Astrocyte (in vitro differentiated cells and primary cell): ENCODE measurements at regions not wholly inside any gene's neighbourhood (a gene's known extent, or its start where the extent isn't known, plus 50 kb on each side); places are given as distances from the start of the nearest gene placed in this dataset.

ENCODE experiments used
- DNase-seq: peaks from one replicate; pipeline ENCODE4 v3.0.0-alpha.2; 2010; ENCODE audit warnings: low read depth
- FAIRE-seq: peaks from 2 replicates; lab custom pipeline; 2011; peaks lifted over from hg19 to GRCh38; lab: Jason Lieb, UNC
- H2AFZ ChIP-seq: 2 replicates; pipeline ENCODE4 v1.6.0; 2012; ENCODE audit warnings: low read depth, low read length, inconsistent platforms
- H3K27ac ChIP-seq: 2 replicates; pipeline ENCODE4 v1.5.1; 2011; ENCODE audit warnings: low read depth, low read length, inconsistent platforms
- H3K27me3 ChIP-seq: 2 replicates; pipeline ENCODE4 v1.6.0; 2011; ENCODE audit warnings: low read length, inconsistent platforms; ENCODE audit not compliant: insufficient read depth
- H3K36me3 ChIP-seq: 2 replicates; pipeline ENCODE4 v1.5.1; 2011; ENCODE audit warnings: low read length, inconsistent platforms; ENCODE audit not compliant: insufficient read depth
- H3K4me1 ChIP-seq: 2 replicates; pipeline ENCODE4 v1.5.1; 2011; ENCODE audit warnings: low read length, inconsistent platforms; ENCODE audit not compliant: insufficient read depth
- H3K4me2 ChIP-seq: 2 replicates; pipeline ENCODE4 v1.6.0; 2012; ENCODE audit warnings: low read length, inconsistent platforms
- H3K4me3 ChIP-seq: 2 replicates; pipeline ENCODE4 v1.5.1; 2011; ENCODE audit warnings: low read depth, mild to moderate bottlenecking, low read length, inconsistent platforms; ENCODE audit not compliant: insufficient read depth
- H3K79me2 ChIP-seq: 2 replicates; pipeline ENCODE4 v1.6.0; 2012; ENCODE audit warnings: mild to moderate bottlenecking, low read length, inconsistent platforms; ENCODE audit not compliant: insufficient read depth
- H3K9ac ChIP-seq: 2 replicates; pipeline ENCODE4 v1.6.0; 2012; ENCODE audit warnings: mild to moderate bottlenecking, low read length, inconsistent platforms
- H3K9me3 ChIP-seq: 2 replicates; pipeline ENCODE4 v1.5.1; 2012; ENCODE audit warnings: low read depth, mild to moderate bottlenecking, low read length, inconsistent platforms; ENCODE audit not compliant: insufficient read depth
- H4K20me1 ChIP-seq: 2 replicates; pipeline ENCODE4 v1.6.0; 2012; ENCODE audit warnings: low read length, inconsistent platforms; ENCODE audit not compliant: insufficient read depth
- H3K27ac Mint-ChIP-seq: one replicate; pipeline ENCODE4 v1.8.0; 2021; ENCODE audit warnings: mild to moderate bottlenecking, mixed read lengths; ENCODE audit not compliant: unreplicated experiment
- H3K27me3 Mint-ChIP-seq: one replicate; pipeline ENCODE4 v1.8.0; 2021; ENCODE audit warnings: low read depth, mixed read lengths; ENCODE audit not compliant: unreplicated experiment
- H3K36me3 Mint-ChIP-seq: one replicate; pipeline ENCODE4 v1.8.0; 2021; ENCODE audit warnings: low read depth, mixed read lengths; ENCODE audit not compliant: unreplicated experiment
- H3K4me1 Mint-ChIP-seq: one replicate; pipeline ENCODE4 v1.8.0; 2021; ENCODE audit warnings: low read depth, mixed read lengths; ENCODE audit not compliant: unreplicated experiment
- H3K4me3 Mint-ChIP-seq: one replicate; pipeline ENCODE4 v1.8.0; 2021; ENCODE audit warnings: mild to moderate bottlenecking, moderate library complexity, mixed read lengths; ENCODE audit not compliant: unreplicated experiment
- H3K9me3 Mint-ChIP-seq: one replicate; pipeline ENCODE4 v1.8.0; 2021; ENCODE audit warnings: mild to moderate bottlenecking, mixed read lengths; ENCODE audit not compliant: unreplicated experiment
- EZH2 ChIP-seq: IDR thresholded peaks from 2 replicates; pipeline ENCODE4 v1.6.1; 2012; ENCODE audit warnings: mild to moderate bottlenecking, low read length, inconsistent platforms; ENCODE audit not compliant: insufficient read depth
- TF ChIP-seq, protein P1 (sequence below): IDR thresholded peaks from 2 replicates; pipeline ENCODE4 v1.5.1; 2011; ENCODE audit warnings: low read depth, mild to moderate bottlenecking, inconsistent platforms, low read length, moderate library complexity; ENCODE audit not compliant: insufficient read depth

DNA sequence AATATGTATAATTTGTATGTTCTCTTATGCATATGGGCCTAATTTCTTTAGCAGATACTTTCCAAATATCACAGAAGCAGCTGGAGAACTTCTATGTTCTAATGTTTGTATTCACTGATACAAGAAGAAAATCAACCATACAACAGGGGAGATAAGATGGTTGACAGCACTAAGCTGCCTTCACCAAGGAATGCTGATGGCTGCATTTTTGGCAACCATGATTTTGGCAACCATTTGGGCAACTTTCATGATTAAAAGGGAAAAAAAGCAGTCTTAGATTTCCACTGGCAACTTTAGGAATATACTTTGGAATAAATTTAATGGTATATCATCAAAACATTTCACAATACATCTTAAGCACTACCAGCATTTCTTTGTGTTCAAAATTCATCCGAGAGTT lies 740.3 kb upstream of the CDH6 start:
- Mint-ChIP-seq H3K4me1 (no peaks in the 10 kb centered on the region), H3K27me3 (no peaks in the 10 kb centered on the region), H3K27ac (no peak overlapping the region), H3K9me3 (no peaks in the 10 kb centered on the region), H3K4me3 (no peak overlapping the region), H3K36me3 (no peaks in the 10 kb centered on the region)
- Histone ChIP-seq H3K27me3 (no peaks in the 10 kb centered on the region), H4K20me1 (no peaks in the 10 kb centered on the region), H3K79me2 (no peaks in the 10 kb centered on the region), H3K4me1 (no peaks in the 10 kb centered on the region), H3K9me3 (no peaks in the 10 kb centered on the region), H3K27ac (no peak overlapping the region), H3K36me3 (no peaks in the 10 kb centered on the region), H2AFZ (no peak overlapping the region), H3K4me3 (no peak overlapping the region), H3K9ac (no peak overlapping the region), H3K4me2 (no peak overlapping the region)
- DNase-seq, result no peak
- TF ChIP-seq, protein P1, sequence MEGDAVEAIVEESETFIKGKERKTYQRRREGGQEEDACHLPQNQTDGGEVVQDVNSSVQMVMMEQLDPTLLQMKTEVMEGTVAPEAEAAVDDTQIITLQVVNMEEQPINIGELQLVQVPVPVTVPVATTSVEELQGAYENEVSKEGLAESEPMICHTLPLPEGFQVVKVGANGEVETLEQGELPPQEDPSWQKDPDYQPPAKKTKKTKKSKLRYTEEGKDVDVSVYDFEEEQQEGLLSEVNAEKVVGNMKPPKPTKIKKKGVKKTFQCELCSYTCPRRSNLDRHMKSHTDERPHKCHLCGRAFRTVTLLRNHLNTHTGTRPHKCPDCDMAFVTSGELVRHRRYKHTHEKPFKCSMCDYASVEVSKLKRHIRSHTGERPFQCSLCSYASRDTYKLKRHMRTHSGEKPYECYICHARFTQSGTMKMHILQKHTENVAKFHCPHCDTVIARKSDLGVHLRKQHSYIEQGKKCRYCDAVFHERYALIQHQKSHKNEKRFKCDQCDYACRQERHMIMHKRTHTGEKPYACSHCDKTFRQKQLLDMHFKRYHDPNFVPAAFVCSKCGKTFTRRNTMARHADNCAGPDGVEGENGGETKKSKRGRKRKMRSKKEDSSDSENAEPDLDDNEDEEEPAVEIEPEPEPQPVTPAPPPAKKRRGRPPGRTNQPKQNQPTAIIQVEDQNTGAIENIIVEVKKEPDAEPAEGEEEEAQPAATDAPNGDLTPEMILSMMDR, result no peak
- TF ChIP-seq EZH2, result no peak
- no peak for FAIRE-seq

DNA sequence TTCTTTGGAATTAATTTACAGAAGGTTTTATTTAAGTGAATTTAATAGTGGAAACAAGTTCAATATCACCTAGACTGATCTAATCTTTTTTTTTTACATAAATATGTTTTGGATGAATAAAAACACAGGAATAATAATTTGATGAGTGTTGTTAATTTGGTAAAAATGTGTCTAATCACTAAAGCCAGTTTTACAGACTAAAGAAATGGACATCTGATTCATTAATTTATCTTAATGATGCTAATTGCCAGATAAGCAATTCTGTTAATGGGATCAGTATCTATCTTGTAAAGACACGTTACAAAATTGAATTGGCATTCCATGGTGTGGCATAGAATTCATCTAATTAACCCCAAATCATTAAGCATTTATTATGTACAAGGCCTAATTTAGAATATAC lies 743.3 kb upstream of the CDH6 start:
- H3K27ac Mint-ChIP-seq, result no peak overlapping the region
- Histone ChIP-seq H3K4me3 (no peak overlapping the region), H3K4me2 (no peak overlapping the region), H3K79me2 (no peaks in the 10 kb centered on the region), H2AFZ (no peak overlapping the region), H3K36me3 (no peaks in the 10 kb centered on the region), H4K20me1 (no peaks in the 10 kb centered on the region), H3K27ac (no peak overlapping the region), H3K9ac (no peak overlapping the region), H3K4me1 (no peaks in the 10 kb centered on the region), H3K9me3 (no peaks in the 10 kb centered on the region), H3K27me3 (no peaks in the 10 kb centered on the region)
- no peak overlapping the region for H3K4me3 Mint-ChIP-seq
- H3K27me3 Mint-ChIP-seq, result no peaks in the 10 kb centered on the region
- H3K36me3 Mint-ChIP-seq, result no peaks in the 10 kb centered on the region
- TF ChIP-seq EZH2, result no peak
- TF ChIP-seq, protein P1, result no peak
- FAIRE-seq, result no peak
- H3K4me1 Mint-ChIP-seq, result no peaks in the 10 kb centered on the region
- no peaks in the 10 kb centered on the region for H3K9me3 Mint-ChIP-seq
- DNase-seq, result no peak

DNA sequence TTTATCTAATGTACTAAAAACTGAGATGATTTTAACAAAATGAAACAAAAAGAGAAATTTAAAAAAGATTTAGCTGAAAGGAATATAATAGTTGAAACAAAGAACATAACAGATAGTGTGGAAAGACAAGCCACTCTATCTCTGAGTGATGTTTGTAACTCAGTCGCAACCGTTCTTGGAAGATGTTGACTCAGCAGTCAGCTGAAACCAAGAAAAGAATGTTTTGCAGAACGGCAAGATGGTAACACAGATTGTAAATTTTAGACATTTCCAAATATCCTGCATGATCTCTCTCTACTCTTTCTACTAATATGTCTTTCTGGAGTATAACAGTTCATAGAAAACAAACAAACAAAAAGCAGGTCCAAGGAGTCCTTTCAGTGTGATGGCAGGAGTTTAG lies 746.1 kb upstream of the CDH6 start:
- no peaks in the 10 kb centered on the region for H4K20me1 ChIP-seq
- H3K27ac Mint-ChIP-seq, result no peak overlapping the region

More for the DNA sequence above, 746.1 kb upstream of the CDH6 start:
- no peaks in the 10 kb centered on the region for H3K9me3 Mint-ChIP-seq
- H3K27me3 ChIP-seq, result no peaks in the 10 kb centered on the region
- no peak overlapping the region for H2AFZ ChIP-seq
- no peak overlapping the region for H3K4me3 Mint-ChIP-seq
- DNase-seq (no peak), FAIRE-seq (no peak)
- no peaks in the 10 kb centered on the region for H3K27me3 Mint-ChIP-seq
- H3K9ac ChIP-seq, result no peak overlapping the region
- H3K4me1 ChIP-seq, result no peaks in the 10 kb centered on the region
- no peak overlapping the region for H3K4me3 ChIP-seq
- no peaks in the 10 kb centered on the region for H3K36me3 Mint-ChIP-seq
- H3K4me2 ChIP-seq, result no peak overlapping the region
- H3K79me2 ChIP-seq, result no peaks in the 10 kb centered on the region
- no peaks in the 10 kb centered on the region for H3K4me1 Mint-ChIP-seq
- H3K9me3 ChIP-seq, result no peaks in the 10 kb centered on the region
- H3K27ac ChIP-seq, result no peak overlapping the region
- no peak for TF ChIP-seq EZH2
- TF ChIP-seq, protein P1, result no peak
- H3K36me3 ChIP-seq, result no peaks in the 10 kb centered on the region
